Fibroblast of mammary gland (primary cell): ENCODE measurements at regions not wholly inside any gene's neighbourhood (a gene's known extent, or its start where the extent isn't known, plus 50 kb on each side); places are given as distances from the start of the nearest gene placed in this dataset.

ENCODE experiments used
- DNase-seq: peaks from one replicate; pipeline ENCODE4 v3.0.0-alpha.2; 2010; ENCODE audit warnings: low read depth
- H3K4me3 ChIP-seq: 2 replicates; pipeline ENCODE4 v1.5.1; 2011; ENCODE audit warnings: low read depth, mild to moderate bottlenecking, low read length, moderate library complexity; ENCODE audit not compliant: control insufficient read depth
- CTCF ChIP-seq: conservative IDR thresholded peaks from 2 replicates; pipeline ENCODE4 v1.5.1; 2011; ENCODE audit warnings: low read depth, low read length, inconsistent platforms; ENCODE audit not compliant: control insufficient read depth, insufficient read depth

- H3K4me3 ChIP-seq: no peak overlapping the region
- DNase-seq: no peak
- TF ChIP-seq CTCF: no peak
Observed at GRCh38 chr14:105931808-105932483, 405.6 kb downstream of the TMEM121 start.

GRCh38 chr14:105933238-105933637, 406.9 kb downstream of the TMEM121 start:
- H3K4me3 ChIP-seq: no peak overlapping the region
- DNase-seq: no peak
- TF ChIP-seq CTCF: no peak

- no peak for DNase-seq
- no peak for TF ChIP-seq CTCF
- H3K4me3 ChIP-seq: no peak overlapping the region
Observed at GRCh38 chr14:105935384-105935783, 409.0 kb downstream of the TMEM121 start.

- TF ChIP-seq CTCF: no peak
- DNase-seq: no peak
- H3K4me3 ChIP-seq: no peak overlapping the region
Observed at GRCh38 chr14:105937253-105938054, 411.1 kb downstream of the TMEM121 start.

- no peak for TF ChIP-seq CTCF
Observed at GRCh38 chr14:105938055-105938863, 411.9 kb downstream of the TMEM121 start.

GRCh38 chr14:105938959-105939358, 412.6 kb downstream of the TMEM121 start:
- no peak for TF ChIP-seq CTCF
- no peak for DNase-seq
- H3K4me3 ChIP-seq: no peak overlapping the region

More at GRCh38 chr14:105938055-105938863, 411.9 kb downstream of the TMEM121 start:
- no peak for DNase-seq
- H3K4me3 ChIP-seq: no peak overlapping the region
